GM12892 (cell line): ENCODE measurements at regions not wholly inside any gene's neighbourhood (a gene's known extent, or its start where the extent isn't known, plus 50 kb on each side); places are given as distances from the start of the nearest gene placed in this dataset.

ENCODE experiments used
- DNase-seq: peaks from one replicate; pipeline ENCODE4 v3.0.0; 2011; ENCODE audit not compliant: insufficient read length
- FAIRE-seq: peaks from 2 replicates; lab custom pipeline; 2011; peaks lifted over from hg19 to GRCh38; lab: Jason Lieb, UNC
- POLR2A ChIP-seq: IDR thresholded peaks from 2 replicates; pipeline ENCODE4 v1.6.1; 2011; ENCODE audit warnings: low read depth, low read length, control low read depth
- POLR2AphosphoS5 ChIP-seq: IDR thresholded peaks from 2 replicates; pipeline ENCODE4 v1.6.1; 2011; ENCODE audit warnings: low read depth, low read length, control low read depth
- TAF1 ChIP-seq: IDR thresholded peaks from 2 replicates; pipeline ENCODE4 v1.6.1; 2011; ENCODE audit warnings: low read depth, mild to moderate bottlenecking, control low read depth, low read length, borderline replicate concordance

- no peak for FAIRE-seq
Observed at GRCh38 chr7:113800826-113801225, 118.0 kb downstream of the PPP1R3A start.

GRCh38 chr7:113799896-113800295, 118.9 kb downstream of the PPP1R3A start:
- no peak for FAIRE-seq
- no peak for DNase-seq
- TF ChIP-seq POLR2AphosphoS5 (no peak), TAF1 (no peak), POLR2A (no peak)

More at GRCh38 chr7:113800826-113801225, 118.0 kb downstream of the PPP1R3A start:
- TF ChIP-seq POLR2A = no peak
- DNase-seq = no peak

- DNase-seq = no peak
- FAIRE-seq = no peak
- TF ChIP-seq POLR2A (no peak), POLR2AphosphoS5 (no peak), TAF1 (no peak)
Observed at GRCh38 chr7:113797420-113798010, 121.3 kb downstream of the PPP1R3A start.

- no peak for DNase-seq
- FAIRE-seq = no peak
- no peak for TF ChIP-seq POLR2A
- TF ChIP-seq POLR2AphosphoS5 = no peak
- no peak for TF ChIP-seq TAF1
Observed at GRCh38 chr7:113796557-113796956, 122.3 kb downstream of the PPP1R3A start.

DNA sequence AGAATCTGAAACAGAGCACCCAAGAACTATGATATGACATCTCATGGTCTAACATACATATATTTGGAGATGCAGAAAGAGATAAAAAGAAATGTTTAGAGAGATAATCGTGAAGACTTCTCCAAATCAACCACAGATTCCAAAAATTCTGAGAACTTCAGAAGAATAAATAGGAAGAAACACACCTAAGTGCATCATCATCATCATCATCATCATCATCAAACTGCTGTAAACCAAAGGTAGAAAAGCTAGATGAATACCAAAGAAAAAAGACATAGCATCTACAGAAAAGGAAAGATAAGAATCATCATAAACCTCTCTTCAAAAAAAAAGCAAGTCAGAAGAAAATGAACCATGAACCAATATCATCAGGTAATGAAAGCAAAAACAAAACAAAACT, 124.2 kb downstream of the PPP1R3A start:
- DNase-seq (no peak), FAIRE-seq (no peak)
- no peak for TF ChIP-seq TAF1
- no peak for TF ChIP-seq POLR2AphosphoS5
- no peak for TF ChIP-seq POLR2A

- FAIRE-seq = no peak
- TF ChIP-seq TAF1 = no peak
- no peak for TF ChIP-seq POLR2AphosphoS5
Observed at GRCh38 chr7:113793171-113793570, 125.6 kb downstream of the PPP1R3A start.

DNA sequence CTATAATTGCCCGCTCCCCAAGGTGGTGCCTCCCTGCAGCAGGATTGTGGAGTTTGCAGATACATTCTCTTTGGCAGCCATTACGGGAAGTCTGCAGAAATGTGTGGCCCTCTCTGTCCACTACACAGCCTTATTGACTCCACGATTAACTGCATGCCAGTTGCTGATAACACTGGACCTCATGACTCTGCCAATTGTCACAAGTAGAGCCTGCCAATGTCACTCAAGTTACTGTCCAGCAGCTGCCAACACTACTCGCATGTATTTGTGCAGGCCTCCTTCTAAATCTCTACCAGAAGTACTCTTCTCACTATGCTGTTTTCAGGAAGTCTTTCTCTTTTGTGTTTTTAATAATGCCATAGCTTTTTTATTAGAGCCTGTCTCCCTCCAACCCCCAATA, 128.8 kb downstream of the PPP1R3A start:
- TF ChIP-seq POLR2AphosphoS5 (no peak), POLR2A (no peak), TAF1 (no peak)
- DNase-seq = no peak
- no peak for FAIRE-seq

More at GRCh38 chr7:113793171-113793570, 125.6 kb downstream of the PPP1R3A start:
- DNase-seq = no peak

DNA sequence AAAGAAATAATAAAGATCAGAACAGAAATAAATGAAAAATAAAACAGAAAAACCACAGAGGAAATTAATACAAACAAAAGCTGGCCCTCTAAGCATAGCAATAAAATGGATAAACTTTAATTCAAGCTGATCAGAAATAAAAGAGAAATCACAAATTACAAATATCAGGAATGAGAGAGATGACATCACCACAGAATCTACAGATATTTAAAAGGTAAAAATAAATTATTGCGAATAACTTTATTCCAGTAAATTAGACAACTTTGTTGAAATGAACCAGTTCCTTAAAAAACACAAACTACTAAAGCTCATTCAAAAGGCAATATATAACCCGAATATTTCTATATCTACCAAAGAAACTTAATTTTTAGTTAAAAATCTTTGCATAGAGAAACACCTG, 131.7 kb downstream of the PPP1R3A start:
- no peak for FAIRE-seq
- TF ChIP-seq TAF1 (no peak), POLR2A (no peak), POLR2AphosphoS5 (no peak)

GRCh38 chr7:113784956-113785355, 133.9 kb downstream of the PPP1R3A start:
- FAIRE-seq (no peak), DNase-seq (no peak)
- TF ChIP-seq TAF1 (no peak), POLR2A (no peak), POLR2AphosphoS5 (no peak)

More for the DNA sequence above, 131.7 kb downstream of the PPP1R3A start:
- DNase-seq = no peak

DNA sequence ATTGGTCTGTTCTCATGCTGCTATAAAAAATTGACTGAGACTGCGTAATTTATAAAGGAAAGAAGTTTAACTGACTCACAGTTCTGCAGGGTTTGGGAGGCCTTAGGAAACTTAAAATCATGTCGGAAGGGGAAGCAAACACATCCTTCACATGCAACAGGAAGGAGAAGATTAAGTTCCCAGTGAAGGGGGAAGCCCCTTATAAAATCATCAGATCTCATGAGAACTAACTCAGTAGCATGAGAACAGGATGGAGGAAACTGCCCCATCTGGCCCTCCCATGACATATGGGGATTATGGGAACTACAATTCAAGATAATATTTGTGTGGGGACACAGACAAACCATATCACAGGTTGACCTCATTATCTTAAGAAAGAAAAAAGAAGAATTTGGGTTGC, 134.5 kb downstream of the PPP1R3A start:
- DNase-seq (no peak), FAIRE-seq (no peak)
- TF ChIP-seq TAF1 = no peak
- TF ChIP-seq POLR2A = no peak
- TF ChIP-seq POLR2AphosphoS5 = no peak

DNA sequence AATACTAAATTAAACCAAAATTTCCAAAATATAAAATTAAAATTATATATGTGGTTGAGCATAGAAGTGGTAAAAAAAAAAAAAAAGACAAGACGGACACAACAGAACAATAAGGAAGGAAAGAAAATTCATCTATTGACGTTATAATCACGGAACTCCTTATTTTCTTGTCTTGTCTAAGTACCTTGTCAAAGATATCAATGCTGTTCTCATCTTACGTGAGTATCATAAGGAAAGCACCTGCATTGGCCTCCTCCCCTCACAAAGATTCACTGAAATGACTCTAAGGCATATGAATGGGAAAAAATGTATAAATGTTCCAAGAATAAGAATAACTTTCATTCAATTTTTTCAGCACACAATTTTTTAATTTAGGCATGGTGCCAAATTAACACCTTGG, 135.4 kb downstream of the PPP1R3A start:
- TF ChIP-seq POLR2A = no peak
- no peak for TF ChIP-seq TAF1
- TF ChIP-seq POLR2AphosphoS5 = no peak
- DNase-seq = no peak
- FAIRE-seq = no peak

- DNase-seq (no peak), FAIRE-seq (no peak)
- TF ChIP-seq POLR2AphosphoS5 (no peak), POLR2A (no peak), TAF1 (no peak)
Observed at GRCh38 chr7:113775804-113776203, 143.0 kb downstream of the PPP1R3A start.
